PC-9 (cell line): ENCODE measurements at regions not wholly inside any gene's neighbourhood (a gene's known extent, or its start where the extent isn't known, plus 50 kb on each side); places are given as distances from the start of the nearest gene placed in this dataset.
A peak's percentile ranks its signal among the peaks of the same experiment; 100 is the strongest.

ENCODE experiments used
- BruUV-seq: library from RNA; stranded (reverse); fragments of 400-500 nt; replicated peaks from 2 replicates; lab custom pipeline; 2021; lab: Mats Ljungman, UMichigan
- CTCF ChIA-PET: fragments of 300-600 bp; sonication (Branson Sonifier 250); formaldehyde crosslinking; loops from one replicate; lab custom pipeline; 2022; ENCODE audit warnings: antibody characterized with exemption; lab: Charles Lee
- POLR2A ChIA-PET: fragments of 300-600 bp; sonication (Branson Sonifier 250); formaldehyde crosslinking; loops from one replicate; lab custom pipeline; 2022; ENCODE audit warnings: antibody characterized with exemption; ENCODE audit not compliant: unreplicated experiment; lab: Charles Lee
- DNase-seq, 2 experiments: peaks; one replicate each; pipeline versions ENCODE4 v3.0.0 to v3.0.0-alpha.2; 2015 to 2022; ENCODE audit warnings: mixed read lengths in 1 of 2
- H2AFZ ChIP-seq: fragments of 200-600 bp; sonication (generic); 2 replicates; pipeline ENCODE4 v1.8.1; 2017; ENCODE audit warnings: antibody characterized with exemption
- H3F3A ChIP-seq: fragments of 200-600 bp; sonication (generic); 2 replicates; pipeline ENCODE4 v1.8.1; 2017; ENCODE audit warnings: antibody characterized with exemption, mild to moderate bottlenecking, low read depth; ENCODE audit not compliant: insufficient read depth
- H3K27ac ChIP-seq: fragments of 200-600 bp; sonication (generic); 2 replicates; pipeline ENCODE4 v1.6.1; 2016; ENCODE audit warnings: mixed run types
- H3K27me3 ChIP-seq: fragments of 200-600 bp; sonication (generic); 2 replicates; pipeline ENCODE4 v1.6.1; 2016; ENCODE audit warnings: low read depth, mixed run types; ENCODE audit not compliant: insufficient read depth
- H3K36me3 ChIP-seq: fragments of 200-600 bp; sonication (generic); 2 replicates; pipeline ENCODE4 v1.6.1; 2016; ENCODE audit warnings: low read depth, mixed run types
- H3K4me1 ChIP-seq: fragments of 200-600 bp; sonication (generic); replicated peaks from 2 replicates; pipeline ENCODE4 v1.6.1; 2016; ENCODE audit warnings: mixed run types; ENCODE audit not compliant: insufficient read depth
- H3K4me2 ChIP-seq: fragments of 200-600 bp; sonication (generic); 2 replicates; pipeline ENCODE4 v1.6.1; 2017; ENCODE audit warnings: mixed run types
- H3K4me3 ChIP-seq: fragments of 200-600 bp; sonication (generic); 2 replicates; pipeline ENCODE4 v1.6.1; 2016; ENCODE audit warnings: mixed run types
- H3K79me2 ChIP-seq: fragments of 200-600 bp; sonication (generic); 2 replicates; pipeline ENCODE4 v1.6.1; 2017; ENCODE audit warnings: low read depth, mixed run types
- H3K9me2 ChIP-seq: fragments of 200-600 bp; sonication (generic); 2 replicates; pipeline ENCODE4 v1.8.1; 2017; ENCODE audit warnings: mild to moderate bottlenecking; ENCODE audit not compliant: insufficient read depth
- H3K9me3 ChIP-seq: fragments of 200-600 bp; sonication (generic); 2 replicates; pipeline ENCODE4 v1.8.1; 2016; ENCODE audit warnings: low read depth; ENCODE audit not compliant: insufficient read depth
- H4K20me1 ChIP-seq: fragments of 200-600 bp; sonication (generic); 2 replicates; pipeline ENCODE4 v1.8.1; 2017; ENCODE audit not compliant: insufficient read depth
- CTCF ChIP-seq: fragments of 200-600 bp; sonication (generic); conservative IDR thresholded peaks from 2 replicates; pipeline ENCODE4 v1.6.1; 2017; ENCODE audit warnings: mixed run types, antibody characterized with exemption, mild to moderate bottlenecking, moderate library complexity
- EZH2 ChIP-seq: fragments of 200-600 bp; sonication (generic); IDR thresholded peaks from 2 replicates; pipeline ENCODE4 v1.8.0; 2017; ENCODE audit warnings: antibody characterized with exemption, low read depth
- intact Hi-C: fragments of 100-400 bp; cut with micrococcal nuclease; formaldehyde crosslinking; loops from one replicate; pipeline ENCODE4 v1.10.0; 2022; ENCODE audit not compliant: unreplicated experiment

- Histone ChIP-seq H3K27ac (no peak overlapping the region), H3K4me3 (no peak overlapping the region), H3K79me2 (no peaks in the 10 kb centered on the region), H3K9me2 (no peaks in the 10 kb centered on the region), H3K4me1 (peaks cover 36% of the 10 kb centered on the region), H3K9me3 (peaks cover 3% of the 10 kb centered on the region; the same call in 1 of the 2 replicates), H4K20me1 (no peaks in the 10 kb centered on the region), H3K36me3 (no peaks in the 10 kb centered on the region), H3F3A (peaks cover 15% of the 10 kb centered on the region), H2AFZ (no peak overlapping the region), H3K4me2 (no peak overlapping the region), H3K27me3 (no peaks in the 10 kb centered on the region)
- DNase-seq, result no peak
- CTCF ChIA-PET, result no interaction called here
- POLR2A ChIA-PET, result no interaction called here
- intact Hi-C loops, result no loop called here
- TF ChIP-seq CTCF (no peak), EZH2 (no peak)
- no TSS peak for BruUV-seq
Observed at GRCh38 chr1:167156466-167156865, 62.6 kb downstream of the STYXL2 start.

GRCh38 chr1:167157114-167157513, 63.2 kb downstream of the STYXL2 start:
- CTCF ChIA-PET, result no interaction called here
- Histone ChIP-seq H3F3A (peaks cover 21% of the 10 kb centered on the region), H3K4me1 (peaks cover 43% of the 10 kb centered on the region), H3K9me2 (no peaks in the 10 kb centered on the region), H3K27me3 (no peaks in the 10 kb centered on the region), H4K20me1 (no peaks in the 10 kb centered on the region), H3K27ac (peak overlapping the region; percentile 16; the same call in 1 of the 2 replicates), H3K79me2 (no peaks in the 10 kb centered on the region), H3K4me3 (no peak overlapping the region), H3K4me2 (no peak overlapping the region), H2AFZ (no peak overlapping the region), H3K9me3 (peaks cover 3% of the 10 kb centered on the region; the same call in 1 of the 2 replicates), H3K36me3 (no peaks in the 10 kb centered on the region)
- intact Hi-C loops, result no loop called here
- no peak for DNase-seq
- POLR2A ChIA-PET, result no interaction called here
- no TSS peak for BruUV-seq
- TF ChIP-seq CTCF, result no peak
- TF ChIP-seq EZH2, result no peak

DNA sequence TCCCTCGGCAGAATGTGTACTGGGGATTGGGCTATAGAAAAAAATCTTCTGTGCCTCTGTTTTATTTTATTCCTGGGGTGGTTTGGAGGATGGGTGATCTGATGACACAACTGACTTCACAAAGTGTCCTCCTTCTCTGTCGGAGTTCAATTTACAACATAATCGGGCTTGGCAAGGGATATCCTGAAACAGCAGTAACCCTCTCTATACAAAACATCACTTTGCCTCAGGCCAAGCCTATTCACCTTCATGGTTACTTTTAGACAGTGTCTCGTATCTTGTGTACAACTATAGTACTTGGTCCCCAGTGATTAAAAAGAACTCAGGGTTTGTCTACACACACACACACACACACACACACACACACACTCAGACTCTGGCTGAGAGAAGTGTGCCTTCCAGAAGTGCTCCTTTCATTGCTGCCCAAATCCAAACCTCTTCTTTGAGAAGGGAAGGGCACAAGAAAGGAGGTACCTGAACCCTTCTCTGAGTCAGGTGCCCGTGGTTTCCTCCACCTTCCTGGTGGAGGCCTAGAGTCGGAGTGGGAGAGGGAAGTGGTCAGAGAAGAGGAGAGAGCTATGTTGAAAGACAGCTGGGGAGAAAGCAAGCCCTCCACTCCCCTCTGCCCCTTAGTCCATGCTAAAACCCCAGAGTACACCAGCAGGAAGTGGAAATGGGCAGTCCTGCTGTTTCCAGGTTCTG, 62.4 kb upstream of the POU2F1 start:
- H3K9me3 ChIP-seq, result peaks cover 3% of the 10 kb centered on the region; the same call in 1 of the 2 replicates
- no peak overlapping the region for H3K4me3 ChIP-seq
- H3K4me1 ChIP-seq, result peaks cover 54% of the 10 kb centered on the region
- 0 out of 2 replicates have a peak overlapping the region, but pooled peaks have one; percentile 44 for H2AFZ ChIP-seq
- H3K9me2 ChIP-seq, result no peaks in the 10 kb centered on the region
- no peak overlapping the region for H3K4me2 ChIP-seq
- ChIA-PET CTCF (no interaction called here), POLR2A (no interaction called here)
- no TSS peak for BruUV-seq
- DNase-seq, result no peak
- H3K27me3 ChIP-seq, result no peaks in the 10 kb centered on the region
- peaks cover 24% of the 10 kb centered on the region for H3F3A ChIP-seq
- intact Hi-C loops, result no loop called here
- H4K20me1 ChIP-seq, result no peaks in the 10 kb centered on the region
- TF ChIP-seq CTCF (no peak), EZH2 (no peak)
- no peaks in the 10 kb centered on the region for H3K79me2 ChIP-seq
- peak overlapping the region; percentile 16; the same call in 1 of the 2 replicates for H3K27ac ChIP-seq
- H3K36me3 ChIP-seq, result no peaks in the 10 kb centered on the region
